NCI-H2107 treated with DMSO at 0.1 percent for 48 hours (cell line): ENCODE measurements at regions not wholly inside any gene's neighbourhood (a gene's known extent, or its start where the extent isn't known, plus 50 kb on each side); places are given as distances from the start of the nearest gene placed in this dataset.

Source experiments
- DNase-seq: peaks from one replicate; lab custom pipeline; 2025; ENCODE audit not compliant: unreplicated experiment; lab: John Stamatoyannopoulos, UW

- DNase-seq, result no peak
These were observed 879.0 kb downstream of the SLC4A3 start for GRCh38 chr2:220506466-220506865.

GRCh38 chr2:220509096-220509757 lies 881.8 kb downstream of the SLC4A3 start:
- DNase-seq, result no peak

- DNase-seq, result no peak
These were observed 882.5 kb downstream of the SLC4A3 start for GRCh38 chr2:220509966-220510365.

- DNase-seq, result no peak
These were observed 883.2 kb downstream of the SLC4A3 start for GRCh38 chr2:220510668-220511067.

- DNase-seq, result no peak
These were observed 885.0 kb downstream of the SLC4A3 start for GRCh38 chr2:220512419-220512818.

GRCh38 chr2:220513573-220514288 lies 886.3 kb downstream of the SLC4A3 start:
- no peak for DNase-seq

GRCh38 chr2:220521551-220521950 lies 894.1 kb downstream of the SLC4A3 start:
- DNase-seq, result no peak

GRCh38 chr2:220528180-220528675 lies 900.8 kb downstream of the SLC4A3 start:
- DNase-seq, result no peak

GRCh38 chr2:220531216-220531615 lies 903.8 kb downstream of the SLC4A3 start:
- no peak for DNase-seq

- no peak for DNase-seq
These were observed 906.1 kb downstream of the SLC4A3 start for GRCh38 chr2:220533485-220533884.

GRCh38 chr2:220539481-220539880 lies 912.1 kb downstream of the SLC4A3 start:
- DNase-seq, result no peak

- DNase-seq, result no peak
These were observed 916.6 kb downstream of the SLC4A3 start for GRCh38 chr2:220544049-220544448.

GRCh38 chr2:220550995-220551700 lies 923.7 kb downstream of the SLC4A3 start:
- no peak for DNase-seq

GRCh38 chr2:220552790-220553535 lies 925.5 kb downstream of the SLC4A3 start:
- DNase-seq, result no peak

- DNase-seq, result no peak
These were observed 928.7 kb downstream of the SLC4A3 start for GRCh38 chr2:220555961-220556630.

GRCh38 chr2:220556658-220557057 lies 929.2 kb downstream of the SLC4A3 start:
- no peak for DNase-seq

- no peak for DNase-seq
These were observed 932.8 kb downstream of the SLC4A3 start for GRCh38 chr2:220560192-220560591.

- DNase-seq, result no peak
These were observed 935.1 kb downstream of the SLC4A3 start for GRCh38 chr2:220562375-220563140.

- DNase-seq, result no peak
These were observed 940.9 kb downstream of the SLC4A3 start for GRCh38 chr2:220568296-220568695.
